Fibroblast of skin of left quadriceps (primary cell): ENCODE measurements at regions not wholly inside any gene's neighbourhood (a gene's known extent, or its start where the extent isn't known, plus 50 kb on each side); places are given as distances from the start of the nearest gene placed in this dataset.
"Not testable (repeated sequence)": the region's sequence is repeated elsewhere in the genome, so short reads cannot be mapped to it uniquely, and the experiment has no call there.

ENCODE experiments used
- DNase-seq, 2 experiments: peaks; one replicate each; pipeline ENCODE4 v3.0.0-alpha.2; 2013; ENCODE audit warnings: low read depth in 2 of 2

- no peak for DNase-seq
Measured at GRCh38 chr10:85454386-85454785, 912.2 kb downstream of the GRID1 start.

GRCh38 chr10:85457191-85457590 lies 909.4 kb downstream of the GRID1 start:
- DNase-seq = no peak

DNA sequence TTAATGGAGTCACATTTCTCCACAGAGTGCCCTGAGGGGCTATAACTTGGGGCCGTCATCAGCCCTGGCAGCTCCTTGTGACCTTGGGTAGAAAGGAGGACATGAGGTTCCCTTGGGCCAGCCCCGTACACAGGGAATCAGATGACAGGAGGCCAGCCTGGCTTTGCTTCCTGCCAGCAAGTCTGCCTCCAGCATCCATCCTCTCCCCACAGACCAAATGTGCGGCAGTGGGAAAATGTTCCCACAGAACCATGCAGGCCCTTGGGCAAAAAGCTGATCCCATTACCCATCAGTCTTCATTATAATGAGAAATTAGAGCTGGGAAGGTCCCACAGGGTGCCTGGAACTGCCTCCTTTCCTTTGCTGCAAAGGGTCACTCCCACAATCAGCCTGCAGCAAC lies 908.3 kb downstream of the GRID1 start:
- DNase-seq = no peak

DNA sequence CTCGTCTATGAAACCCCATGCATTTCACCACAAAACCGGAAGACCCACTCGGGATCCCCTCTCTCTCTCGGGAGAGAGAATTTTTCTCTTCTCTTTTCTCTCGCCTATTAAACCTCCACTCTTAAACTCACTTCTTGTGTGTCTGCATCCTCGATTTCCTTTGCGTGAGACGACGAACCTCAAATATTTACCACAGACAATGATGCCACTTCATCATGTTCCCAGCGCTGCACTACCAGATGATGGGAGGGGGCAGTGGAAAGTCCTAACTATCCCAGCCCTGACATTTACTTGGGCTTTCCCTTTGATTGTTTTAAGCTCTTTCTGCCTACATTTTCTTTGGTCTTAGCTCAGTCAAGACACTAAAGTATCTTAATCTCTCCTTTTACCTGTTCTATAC lies 906.7 kb downstream of the GRID1 start:
- DNase-seq = no peak

GRCh38 chr10:85464336-85464735 lies 902.3 kb downstream of the GRID1 start:
- no peak for DNase-seq

- no peak for DNase-seq
Measured at GRCh38 chr10:85477979-85478378, 888.6 kb downstream of the GRID1 start.

DNA sequence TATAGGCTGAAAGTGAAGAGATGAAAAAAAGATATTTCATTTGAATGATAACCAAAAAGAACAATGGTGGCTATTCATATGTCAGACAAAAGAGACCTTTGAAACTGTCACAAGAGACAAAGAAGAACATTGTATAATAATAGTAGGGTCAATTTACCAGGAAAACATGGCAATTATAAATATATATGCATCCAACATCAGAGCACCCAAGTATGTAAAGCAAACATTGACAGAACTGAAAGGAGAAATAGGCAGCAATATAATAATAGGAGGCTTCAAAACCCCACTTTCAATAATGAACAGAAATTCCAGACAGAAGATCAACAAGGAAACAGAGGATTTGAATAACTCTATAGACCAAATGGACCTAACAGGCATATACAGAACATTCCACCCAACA lies 876.2 kb downstream of the GRID1 start:
- DNase-seq = no peak

GRCh38 chr10:85491652-85492051 lies 874.9 kb downstream of the GRID1 start:
- DNase-seq = no peak

DNA sequence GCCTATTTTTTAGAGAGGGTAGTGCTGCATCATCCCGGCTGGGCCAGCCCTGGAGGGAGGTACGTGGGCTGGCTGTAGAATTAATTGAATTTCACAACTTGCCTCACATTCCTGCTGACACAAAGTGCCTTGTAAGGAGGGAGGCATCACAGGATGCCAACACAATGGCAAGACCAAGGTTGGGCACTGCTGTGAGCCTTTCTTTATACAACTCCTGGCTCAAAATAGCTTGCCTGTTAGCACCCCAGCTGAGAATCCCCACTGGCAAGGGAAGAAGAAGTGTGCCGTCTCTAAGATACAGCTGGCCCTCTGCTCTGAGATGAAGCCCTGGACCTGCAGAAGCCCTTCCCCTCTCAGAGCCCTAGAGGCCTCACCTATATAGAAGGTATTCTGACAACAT lies 873.9 kb downstream of the GRID1 start:
- no peak for DNase-seq

DNA sequence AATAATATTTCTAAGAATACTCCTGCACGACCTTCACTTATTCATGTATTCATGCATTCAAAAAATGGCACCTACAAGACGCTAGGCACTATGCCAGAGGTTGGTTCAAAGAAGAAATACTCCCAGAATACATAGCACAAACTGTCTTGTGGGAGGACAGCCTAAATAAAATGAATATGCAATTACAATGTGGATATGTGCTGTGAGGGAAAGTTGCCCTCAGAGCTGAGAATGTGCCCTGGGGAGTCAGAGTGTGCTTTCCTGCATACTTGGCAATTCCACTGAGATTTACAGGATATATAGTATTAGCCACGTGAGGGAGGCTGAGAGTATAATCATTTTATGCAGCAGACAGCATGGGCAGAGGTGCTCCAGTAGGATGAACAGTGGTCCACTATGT lies 872.9 kb downstream of the GRID1 start:
- DNase-seq = no peak

DNA sequence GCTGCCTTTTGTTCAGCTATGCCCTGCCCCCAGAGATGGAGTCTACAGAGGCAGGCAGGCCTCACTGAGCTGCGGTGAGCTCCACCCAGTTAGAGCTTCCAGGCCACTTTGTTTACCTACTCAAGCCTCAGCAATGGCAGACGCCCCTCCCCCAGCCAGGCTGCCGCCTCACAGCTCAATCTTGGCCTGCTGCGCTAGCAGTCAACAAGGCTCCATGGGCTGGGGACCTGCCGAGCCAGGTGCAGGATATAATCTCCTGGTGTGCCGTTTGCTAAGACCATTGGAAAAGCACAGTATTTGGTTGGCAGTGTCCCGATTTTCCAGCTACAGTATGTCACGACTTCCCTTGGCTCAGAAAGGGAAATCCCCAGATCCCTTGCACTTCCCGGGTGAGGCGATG lies 862.0 kb downstream of the GRID1 start:
- DNase-seq = not testable (repeated sequence)

GRCh38 chr10:85508159-85508558 lies 858.4 kb downstream of the GRID1 start:
- DNase-seq = no peak

DNA sequence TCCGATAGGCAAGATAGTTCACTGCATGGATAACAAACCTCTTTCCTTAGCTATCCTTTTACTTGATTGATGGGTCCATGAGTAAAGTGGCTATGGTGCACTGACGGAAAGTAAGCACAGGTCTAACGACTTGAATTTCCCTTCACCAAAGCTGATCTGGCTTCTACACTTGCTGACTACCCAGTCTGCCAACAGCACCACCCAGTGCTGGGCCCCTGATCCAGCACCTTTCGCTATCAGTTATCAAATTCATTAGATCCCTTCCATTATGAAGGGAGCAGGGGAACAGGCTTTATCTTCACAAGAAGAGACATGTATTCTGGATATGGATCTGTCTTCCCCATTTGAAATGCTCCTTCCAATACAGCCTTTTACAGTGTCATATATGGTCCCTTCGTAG lies 855.9 kb downstream of the GRID1 start:
- DNase-seq = no peak

GRCh38 chr10:85513436-85513835 lies 853.2 kb downstream of the GRID1 start:
- DNase-seq = no peak

GRCh38 chr10:85515316-85515715 lies 851.3 kb downstream of the GRID1 start:
- no peak for DNase-seq

GRCh38 chr10:85524001-85524666 lies 842.5 kb downstream of the GRID1 start:
- DNase-seq = peak; percentile 3 to 6

GRCh38 chr10:85527616-85528317 lies 838.8 kb downstream of the GRID1 start:
- DNase-seq = no peak

DNA sequence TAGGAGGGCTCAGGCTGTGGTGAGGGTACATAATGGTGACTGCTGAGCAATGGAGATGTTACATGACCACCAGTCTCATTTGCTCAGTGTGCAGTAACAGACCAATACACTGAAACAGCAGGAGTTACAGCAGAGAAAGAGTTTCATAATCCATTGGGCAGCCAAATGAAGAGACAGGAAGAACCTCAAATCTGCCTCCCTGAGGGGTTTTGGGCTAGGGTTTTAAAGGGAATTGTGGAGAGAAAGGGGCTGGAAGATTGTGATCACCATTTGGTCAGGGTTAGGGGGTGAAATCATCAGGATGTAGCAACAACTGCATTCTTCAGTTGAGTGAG lies 838.3 kb downstream of the GRID1 start:
- no peak for DNase-seq

- no peak for DNase-seq
Measured at GRCh38 chr10:85531706-85532105, 834.9 kb downstream of the GRID1 start.

- DNase-seq = no peak
Measured at GRCh38 chr10:85532773-85533172, 833.8 kb downstream of the GRID1 start.

GRCh38 chr10:85535926-85536325 lies 830.7 kb downstream of the GRID1 start:
- DNase-seq = no peak

GRCh38 chr10:85537561-85537960 lies 829.0 kb downstream of the GRID1 start:
- no peak for DNase-seq

DNA sequence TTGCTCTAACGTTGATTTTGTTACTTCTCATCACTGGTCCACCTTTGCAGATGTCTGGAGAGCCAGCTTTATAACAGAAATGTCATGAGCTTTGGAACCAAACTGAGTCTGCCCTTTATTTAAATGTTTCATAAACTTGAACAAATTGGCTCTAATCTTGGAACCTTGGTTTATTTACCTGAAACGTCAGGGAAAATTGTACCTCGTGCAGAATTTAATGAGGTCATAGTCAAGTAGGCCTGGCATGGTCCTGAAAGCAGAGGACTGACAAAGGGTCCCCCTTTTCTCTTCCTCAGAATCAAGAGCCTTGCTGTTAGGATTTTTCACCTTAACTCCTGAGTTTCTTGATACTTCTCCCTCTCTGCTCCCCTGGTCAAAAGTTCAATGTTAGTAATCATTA lies 828.0 kb downstream of the GRID1 start:
- DNase-seq = no peak

DNA sequence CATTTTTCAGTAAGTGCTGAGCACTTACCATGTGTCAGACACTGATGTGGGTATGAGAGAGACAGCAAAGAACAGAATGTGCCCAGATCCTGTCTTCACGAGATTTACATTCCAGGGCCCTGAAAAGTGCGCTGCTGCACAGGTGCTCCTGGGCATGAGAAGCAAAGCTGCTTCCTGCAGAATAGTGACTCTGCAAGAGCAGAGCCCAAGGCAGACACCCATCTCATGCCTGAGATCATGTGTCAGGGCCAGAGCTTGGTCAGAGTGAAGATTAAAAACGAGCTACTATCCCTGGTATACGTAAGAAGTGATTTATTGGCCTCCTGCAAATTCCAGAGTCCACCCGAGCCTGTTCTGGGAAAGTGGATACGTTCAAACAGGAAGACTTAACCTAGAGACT lies 824.4 kb downstream of the GRID1 start:
- no peak for DNase-seq
